Glutamatergic neuron (in vitro differentiated cells): ENCODE measurements at regions not wholly inside any gene's neighbourhood (a gene's known extent, or its start where the extent isn't known, plus 50 kb on each side); places are given as distances from the start of the nearest gene placed in this dataset.

Source experiments
- DNase-seq: peaks from one replicate; pipeline ENCODE4 v3.0.0; 2022
- H3K27ac Mint-ChIP-seq: one replicate; pipeline ENCODE4 v1.8.0; 2020; ENCODE audit warnings: mild to moderate bottlenecking, mixed read lengths, inconsistent platforms; ENCODE audit not compliant: unreplicated experiment
- H3K27me3 Mint-ChIP-seq: one replicate; pipeline ENCODE4 v1.8.0; 2020; ENCODE audit warnings: mild to moderate bottlenecking, moderate library complexity, mixed read lengths, inconsistent platforms; ENCODE audit not compliant: unreplicated experiment
- H3K36me3 Mint-ChIP-seq: one replicate; pipeline ENCODE4 v1.8.0; 2020; ENCODE audit warnings: mild to moderate bottlenecking, mixed read lengths, inconsistent platforms; ENCODE audit not compliant: unreplicated experiment
- H3K4me1 Mint-ChIP-seq: one replicate; pipeline ENCODE4 v1.8.0; 2020; ENCODE audit warnings: mild to moderate bottlenecking, low read depth, mixed read lengths, inconsistent platforms; ENCODE audit not compliant: unreplicated experiment
- H3K4me3 Mint-ChIP-seq: one replicate; pipeline ENCODE4 v1.8.0; 2020; ENCODE audit warnings: mild to moderate bottlenecking, mixed read lengths, inconsistent platforms; ENCODE audit not compliant: unreplicated experiment
- H3K9me3 Mint-ChIP-seq: one replicate; pipeline ENCODE4 v1.8.0; 2020; ENCODE audit warnings: mild to moderate bottlenecking, moderate library complexity, mixed read lengths, inconsistent platforms; ENCODE audit not compliant: unreplicated experiment
- CTCF ChIP-seq: fragments of 200-600 bp; sonication (generic); IDR thresholded peaks from one replicate; pipeline ENCODE4 v1.5.0; 2021; ENCODE audit not compliant: partially characterized antibody, unreplicated experiment

- no peak for TF ChIP-seq CTCF
- Mint-ChIP-seq H3K4me3 (no peak overlapping the region), H3K9me3 (no peaks in the 10 kb centered on the region), H3K27me3 (peaks cover 2% of the 10 kb centered on the region), H3K4me1 (no peaks in the 10 kb centered on the region), H3K36me3 (no peaks in the 10 kb centered on the region), H3K27ac (no peak overlapping the region)
- DNase-seq, result no peak
These were observed 274.2 kb upstream of the ERCC4 start for GRCh38 chr16:13645601-13646245.

- no peaks in the 10 kb centered on the region for H3K36me3 Mint-ChIP-seq
- no peaks in the 10 kb centered on the region for H3K27me3 Mint-ChIP-seq
- no peak overlapping the region for H3K27ac Mint-ChIP-seq
- no peak overlapping the region for H3K4me3 Mint-ChIP-seq
- H3K9me3 Mint-ChIP-seq, result no peaks in the 10 kb centered on the region
- no peak for DNase-seq
- no peaks in the 10 kb centered on the region for H3K4me1 Mint-ChIP-seq
- TF ChIP-seq CTCF, result no peak
These were observed 259.1 kb upstream of the ERCC4 start for GRCh38 chr16:13660807-13661206.

GRCh38 chr16:13665876-13666275 is 254.1 kb upstream of the ERCC4 start:
- DNase-seq, result no peak
- Mint-ChIP-seq H3K4me1 (no peaks in the 10 kb centered on the region), H3K27ac (no peak overlapping the region), H3K36me3 (no peaks in the 10 kb centered on the region), H3K9me3 (peaks cover 2% of the 10 kb centered on the region), H3K27me3 (no peaks in the 10 kb centered on the region), H3K4me3 (no peak overlapping the region)
- no peak for TF ChIP-seq CTCF

- no peaks in the 10 kb centered on the region for H3K4me1 Mint-ChIP-seq
- no peak overlapping the region for H3K27ac Mint-ChIP-seq
- peaks cover 2% of the 10 kb centered on the region for H3K9me3 Mint-ChIP-seq
- H3K4me3 Mint-ChIP-seq, result no peak overlapping the region
- H3K36me3 Mint-ChIP-seq, result no peaks in the 10 kb centered on the region
- TF ChIP-seq CTCF, result no peak
- peaks cover 1% of the 10 kb centered on the region for H3K27me3 Mint-ChIP-seq
- DNase-seq, result no peak
These were observed 247.8 kb upstream of the ERCC4 start for GRCh38 chr16:13672196-13672595.

- no peaks in the 10 kb centered on the region for H3K9me3 Mint-ChIP-seq
- H3K4me1 Mint-ChIP-seq, result no peaks in the 10 kb centered on the region
- H3K27ac Mint-ChIP-seq, result no peak overlapping the region
- H3K36me3 Mint-ChIP-seq, result no peaks in the 10 kb centered on the region
- TF ChIP-seq CTCF, result no peak
- no peak overlapping the region for H3K4me3 Mint-ChIP-seq
- H3K27me3 Mint-ChIP-seq, result peaks cover under 1% of the 10 kb centered on the region
- no peak for DNase-seq
These were observed 239.7 kb upstream of the ERCC4 start for GRCh38 chr16:13680021-13680889.
